K562 (cell line): ENCODE measurements at regions not wholly inside any gene's neighbourhood (a gene's known extent, or its start where the extent isn't known, plus 50 kb on each side); places are given as distances from the start of the nearest gene placed in this dataset.

Experiments
- ATAC-seq: fragments of 200-7000 bp; cut with Tn5 transposase; 3 replicates; pipeline ENCODE4 v1.9.1; 2020; ENCODE audit warnings: moderate library complexity
- BruUV-seq: library from RNA; stranded (reverse); fragments of 400-500 nt; replicated peaks from 2 replicates; lab custom pipeline; 2021; lab: Mats Ljungman, UMichigan
- CTCF ChIA-PET: fragments of 300-600 bp; formaldehyde crosslinking; extraction: SDS; loops from one replicate; lab custom pipeline; 2021; ENCODE audit warnings: low intra/inter-chr PET ratio; lab: Yijun Ruan, JAX
- POLR2A ChIA-PET: fragments of 300-600, 350-650 bp; sonication (Branson Sonifier 250); formaldehyde crosslinking; extraction: SDS; loops from one replicate; lab custom pipeline; 2021; ENCODE audit warnings: antibody characterized with exemption, inconsistent platforms; lab: Yijun Ruan, JAX
- DNase-seq, 4 experiments: peaks; one replicate each; pipeline versions ENCODE4 v3.0.0 to v3.0.0-alpha.2; 2011 to 2018; ENCODE audit warnings: low spot score in 3 of 4, mixed read lengths in 3 of 4; ENCODE audit errors: extremely low read depth in 1 of 4
- FAIRE-seq: peaks from 2 replicates; lab custom pipeline; 2011; peaks lifted over from hg19 to GRCh38; lab: Jason Lieb, UNC
- H2AFZ ChIP-seq: 2 replicates; pipeline ENCODE4 v1.6.0; 2011; ENCODE audit warnings: low read depth, low read length, control low read depth, inconsistent platforms
- H3K27ac ChIP-seq: fragments of 200-600 bp; 3 replicates; pipeline ENCODE4 v1.8.0; 2011; ENCODE audit warnings: low read depth, mild to moderate bottlenecking, control low read depth, inconsistent platforms, low read length, moderate library complexity, mixed read lengths; ENCODE audit errors: extremely low read depth
- H3K27me3 ChIP-seq, 2 experiments: fragments of 300-600 bp in 1 of 2; 2 replicates in 1 of 2; 3 replicates in 1 of 2; pipeline versions ENCODE4 v1.6.0 to v1.8.0; 2011; ENCODE audit warnings: inconsistent platforms in 2 of 2, low read length in 2 of 2, mild to moderate bottlenecking in 1 of 2, mixed read lengths in 1 of 2, moderate library complexity in 1 of 2; ENCODE audit not compliant: control insufficient read depth in 2 of 2, insufficient read depth in 2 of 2
- H3K36me3 ChIP-seq: fragments of 300-600 bp; 3 replicates; pipeline ENCODE4 v1.8.0; 2011; ENCODE audit warnings: mild to moderate bottlenecking, low read length, inconsistent platforms; ENCODE audit not compliant: control insufficient read depth, insufficient read depth
- H3K4me1 ChIP-seq, 2 experiments: fragments of 200-600 bp in 1 of 2; replicated peaks in 1 of 2; 2 replicates in 1 of 2; 3 replicates in 1 of 2; pipeline versions ENCODE4 v1.5.1 to v1.8.0; 2011; ENCODE audit warnings: inconsistent platforms in 2 of 2, low read length in 2 of 2, mild to moderate bottlenecking in 1 of 2, mixed read lengths in 1 of 2, moderate library complexity in 1 of 2; ENCODE audit not compliant: control insufficient read depth in 2 of 2, insufficient read depth in 2 of 2
- H3K4me2 ChIP-seq: 2 replicates; pipeline ENCODE4 v1.6.1; 2011; ENCODE audit warnings: low read length, control low read depth, inconsistent platforms, mixed read lengths; ENCODE audit not compliant: insufficient read depth
- H3K4me3 ChIP-seq: fragments of 200-600 bp; sonication (generic), shearing (Covaris generic); 2 replicates; pipeline ENCODE4 v1.5.1; 2016; ENCODE audit warnings: control low read depth, inconsistent platforms
- H3K79me2 ChIP-seq: fragments of 200-600 bp; 3 replicates; pipeline ENCODE4 v1.8.0; 2011; ENCODE audit warnings: low read length, inconsistent platforms; ENCODE audit not compliant: control insufficient read depth, insufficient read depth
- H3K9ac ChIP-seq, 2 experiments: 2 replicates each; pipeline versions ENCODE4 v1.6.0 to v1.6.1; 2011; ENCODE audit warnings: low read depth in 2 of 2, low read length in 2 of 2, control low read depth in 1 of 2, inconsistent platforms in 1 of 2, mild to moderate bottlenecking in 1 of 2, mixed read lengths in 1 of 2; ENCODE audit not compliant: insufficient read depth in 1 of 2
- H3K9me1 ChIP-seq: one replicate; pipeline ENCODE4 v1.6.0; 2011; ENCODE audit warnings: inconsistent platforms, mild to moderate bottlenecking, low read length, moderate library complexity; ENCODE audit not compliant: control insufficient read depth, insufficient read depth
- H3K9me3 ChIP-seq: replicated peaks from 2 replicates; pipeline ENCODE4 v1.5.1; 2011; ENCODE audit warnings: low read depth, low read length, inconsistent platforms; ENCODE audit not compliant: control insufficient read depth, insufficient read depth
- H4K20me1 ChIP-seq: replicated peaks from 2 replicates; pipeline ENCODE4 v1.6.1; 2011; ENCODE audit warnings: low read length, inconsistent platforms, mixed read lengths; ENCODE audit not compliant: control insufficient read depth, insufficient read depth
- CBX2 ChIP-seq: fragments of 200-600 bp; sonication (generic); IDR thresholded peaks from one replicate; pipeline ENCODE4 v1.6.1; 2012; ENCODE audit warnings: mild to moderate bottlenecking, low read length, inconsistent platforms; ENCODE audit not compliant: insufficient read depth, poor library complexity, severe bottlenecking
- ELF4 ChIP-seq: fragments of 450-650 bp; formaldehyde crosslinking; IDR thresholded peaks from 2 replicates; pipeline ENCODE4 v1.4.0; 2022; ENCODE audit warnings: missing genetic modification characterization
- EP400 ChIP-seq: fragments of 450-650 bp; IDR thresholded peaks from 2 replicates; pipeline ENCODE4 v1.6.1; 2017; ENCODE audit warnings: antibody characterized with exemption, mild to moderate bottlenecking, moderate library complexity
- MAFF ChIP-seq: IDR thresholded peaks from 2 replicates; pipeline ENCODE4 v1.6.1; 2012; ENCODE audit warnings: low read length, improper control_type of control experiment
- MEF2D ChIP-seq: conservative IDR thresholded peaks from 2 replicates; pipeline ENCODE4 v1.6.1; 2016; ENCODE audit warnings: low read depth, missing genetic modification characterization, missing compliant biosample characterization
- NCOR1 ChIP-seq: fragments of 450-650 bp; IDR thresholded peaks from 2 replicates; pipeline ENCODE4 v1.6.1; 2016; ENCODE audit warnings: mild to moderate bottlenecking, moderate library complexity
- NFRKB ChIP-seq: fragments of 450-650 bp; IDR thresholded peaks from 2 replicates; pipeline ENCODE4 v1.6.1; 2016; ENCODE audit warnings: low read depth
- POLR2AphosphoS5 ChIP-seq: IDR thresholded peaks from 2 replicates; pipeline ENCODE4 v1.6.1; 2011; ENCODE audit warnings: mild to moderate bottlenecking, low read depth, low read length, moderate library complexity; ENCODE audit not compliant: control insufficient read depth, insufficient read depth
- STAT5B ChIP-seq: fragments of 250-450 bp; sonication (Bioruptor Pico); IDR thresholded peaks from 2 replicates; pipeline ENCODE4 v1.8.0; 2021; ENCODE audit warnings: mild to moderate bottlenecking, inconsistent platforms
- THRAP3 ChIP-seq: fragments of 450-650 bp; IDR thresholded peaks from 2 replicates; pipeline ENCODE4 v1.6.1; 2016; ENCODE audit warnings: mild to moderate bottlenecking, inconsistent platforms, borderline replicate concordance
- ZBTB8A ChIP-seq: fragments of 450-650 bp; IDR thresholded peaks from 2 replicates; pipeline ENCODE4 v1.6.1; 2018; ENCODE audit warnings: mild to moderate bottlenecking, moderate library complexity; ENCODE audit not compliant: partially characterized antibody
- WGBS: fragments of 100-300 bp; shearing (Covaris generic); methylation state at CpG from one replicate; pipeline ENCODE4 v1.1.6; 2016; ENCODE audit warnings: low coverage, mixed read lengths; ENCODE audit not compliant: insufficient coverage; ENCODE audit errors: missing lambda C conversion rate; 5-methylcytosine and 5-hydroxymethylcytosine counted together
- in situ Hi-C: fragments of 300-500 bp; cut with MboI; formaldehyde crosslinking; loops from 4 replicates; pipeline ENCODE4 v1.15.0; 2018; ENCODE audit warnings: inconsistent platforms, mixed read lengths
- intact Hi-C: fragments of 100-400 bp; cut with micrococcal nuclease; formaldehyde crosslinking; loops from 2 replicates; pipeline ENCODE4 v1.14.2; 2022
- TF ChIP-seq, protein P1 (sequence below), 2 experiments: fragments of 450-650 bp; conservative IDR thresholded peaks; 2 replicates each; pipeline ENCODE4 v1.6.1; 2017; ENCODE audit warnings: mild to moderate bottlenecking in 2 of 2, moderate library complexity in 2 of 2
- TF ChIP-seq, protein P2 (sequence below): fragments of 250-450 bp; sonication (Bioruptor Pico); IDR thresholded peaks from 2 replicates; pipeline ENCODE4 v1.5.0; 2020; ENCODE audit warnings: mild to moderate bottlenecking
- TF ChIP-seq, protein P3 (sequence below): fragments of 450-650 bp; formaldehyde crosslinking; IDR thresholded peaks from 2 replicates; pipeline ENCODE4 v1.4.0; 2020; ENCODE audit warnings: mild to moderate bottlenecking, moderate library complexity

DNA sequence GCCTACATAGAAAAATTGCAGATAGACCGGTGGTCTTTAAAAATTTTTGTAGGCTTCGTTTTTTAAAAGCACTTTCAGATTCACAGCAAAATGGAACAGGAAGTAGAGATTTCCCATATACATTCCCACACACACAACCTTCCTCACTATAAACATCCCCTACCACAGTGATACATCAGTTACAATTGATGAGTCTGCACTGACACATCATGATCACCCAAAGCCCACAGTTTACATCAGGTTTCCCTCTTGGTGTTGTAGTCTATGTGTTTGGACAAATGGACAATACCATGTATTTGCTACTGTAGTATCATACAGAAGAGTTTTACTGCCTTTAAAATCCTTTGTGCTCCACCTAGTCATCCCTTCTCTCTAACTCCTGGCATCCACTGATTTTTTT is 113.9 kb upstream of the ADAMTS18 start:
- ChIA-PET POLR2A (no interaction called here), CTCF (no interaction called here)
- ATAC-seq, result no peak
- Histone ChIP-seq H3K79me2 (no peaks in the 10 kb centered on the region), H3K9me1 (no peaks in the 10 kb centered on the region), H3K36me3 (no peaks in the 10 kb centered on the region), H3K9me3 (no peaks in the 10 kb centered on the region), H3K9ac (no peak overlapping the region), H3K4me1 (no peaks in the 10 kb centered on the region), H3K4me2 (no peak overlapping the region), H3K27me3 (no peaks in the 10 kb centered on the region), H2AFZ (no peak overlapping the region), H4K20me1 (no peaks in the 10 kb centered on the region; the same call in 1 of the 2 replicates), H3K27ac (no peak overlapping the region), H3K4me3 (no peak overlapping the region)
- in situ Hi-C loops, result no loop called here
- DNase-seq, result no peak
- FAIRE-seq, result no peak
- TF ChIP-seq, protein P1, sequence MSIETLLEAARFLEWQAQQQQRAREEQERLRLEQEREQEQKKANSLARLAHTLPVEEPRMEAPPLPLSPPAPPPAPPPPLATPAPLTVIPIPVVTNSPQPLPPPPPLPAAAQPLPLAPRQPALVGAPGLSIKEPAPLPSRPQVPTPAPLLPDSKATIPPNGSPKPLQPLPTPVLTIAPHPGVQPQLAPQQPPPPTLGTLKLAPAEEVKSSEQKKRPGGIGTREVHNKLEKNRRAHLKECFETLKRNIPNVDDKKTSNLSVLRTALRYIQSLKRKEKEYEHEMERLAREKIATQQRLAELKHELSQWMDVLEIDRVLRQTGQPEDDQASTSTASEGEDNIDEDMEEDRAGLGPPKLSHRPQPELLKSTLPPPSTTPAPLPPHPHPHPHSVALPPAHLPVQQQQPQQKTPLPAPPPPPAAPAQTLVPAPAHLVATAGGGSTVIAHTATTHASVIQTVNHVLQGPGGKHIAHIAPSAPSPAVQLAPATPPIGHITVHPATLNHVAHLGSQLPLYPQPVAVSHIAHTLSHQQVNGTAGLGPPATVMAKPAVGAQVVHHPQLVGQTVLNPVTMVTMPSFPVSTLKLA (conservative IDR thresholded peaks at IDR 0.05), result no peak
- TF ChIP-seq NCOR1 (no peak), MEF2D (tag) (no peak), ELF4 (no peak), THRAP3 (no peak), ZBTB8A (no peak), NFRKB (no peak), CBX2 (no peak), STAT5B (CRISPR knock-in tag) (no peak), MAFF (no peak), EP400 (no peak), POLR2AphosphoS5 (no peak)
- TF ChIP-seq, protein P2, sequence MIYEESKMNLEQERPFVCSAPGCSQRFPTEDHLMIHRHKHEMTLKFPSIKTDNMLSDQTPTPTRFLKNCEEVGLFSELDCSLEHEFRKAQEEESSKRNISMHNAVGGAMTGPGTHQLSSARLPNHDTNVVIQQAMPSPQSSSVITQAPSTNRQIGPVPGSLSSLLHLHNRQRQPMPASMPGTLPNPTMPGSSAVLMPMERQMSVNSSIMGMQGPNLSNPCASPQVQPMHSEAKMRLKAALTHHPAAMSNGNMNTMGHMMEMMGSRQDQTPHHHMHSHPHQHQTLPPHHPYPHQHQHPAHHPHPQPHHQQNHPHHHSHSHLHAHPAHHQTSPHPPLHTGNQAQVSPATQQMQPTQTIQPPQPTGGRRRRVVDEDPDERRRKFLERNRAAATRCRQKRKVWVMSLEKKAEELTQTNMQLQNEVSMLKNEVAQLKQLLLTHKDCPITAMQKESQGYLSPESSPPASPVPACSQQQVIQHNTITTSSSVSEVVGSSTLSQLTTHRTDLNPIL (CRISPR knock-in tag), result no peak
- TF ChIP-seq, protein P3, sequence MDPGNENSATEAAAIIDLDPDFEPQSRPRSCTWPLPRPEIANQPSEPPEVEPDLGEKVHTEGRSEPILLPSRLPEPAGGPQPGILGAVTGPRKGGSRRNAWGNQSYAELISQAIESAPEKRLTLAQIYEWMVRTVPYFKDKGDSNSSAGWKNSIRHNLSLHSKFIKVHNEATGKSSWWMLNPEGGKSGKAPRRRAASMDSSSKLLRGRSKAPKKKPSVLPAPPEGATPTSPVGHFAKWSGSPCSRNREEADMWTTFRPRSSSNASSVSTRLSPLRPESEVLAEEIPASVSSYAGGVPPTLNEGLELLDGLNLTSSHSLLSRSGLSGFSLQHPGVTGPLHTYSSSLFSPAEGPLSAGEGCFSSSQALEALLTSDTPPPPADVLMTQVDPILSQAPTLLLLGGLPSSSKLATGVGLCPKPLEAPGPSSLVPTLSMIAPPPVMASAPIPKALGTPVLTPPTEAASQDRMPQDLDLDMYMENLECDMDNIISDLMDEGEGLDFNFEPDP, result no peak
- intact Hi-C loops, result no loop called here
- 0% methylated on average over 2 of the region's 2 CpGs for WGBS
- no TSS peak for BruUV-seq
